OCI-LY3 (cell line): ENCODE measurements at regions not wholly inside any gene's neighbourhood (a gene's known extent, or its start where the extent isn't known, plus 50 kb on each side); places are given as distances from the start of the nearest gene placed in this dataset.

Experiments used
- H2AFZ ChIP-seq: fragments of 200-600, 300-600 bp; shearing (Covaris generic); 2 replicates; pipeline ENCODE4 v1.6.0; 2014; ENCODE audit warnings: antibody characterized with exemption, low read depth, low read length
- H3K27ac ChIP-seq: fragments of 200-600, 300-600 bp; sonication (generic); 2 replicates; pipeline ENCODE4 v1.5.1; 2014; ENCODE audit warnings: mild to moderate bottlenecking, low read length, moderate library complexity, mixed read lengths
- H3K27me3 ChIP-seq: fragments of 200-600, 300-600 bp; sonication (generic); 2 replicates; pipeline ENCODE4 v1.6.1; 2014; ENCODE audit warnings: low read depth, low read length, mixed read lengths
- H3K36me3 ChIP-seq: fragments of 200-600, 300-600 bp; sonication (generic); replicated peaks from 2 replicates; pipeline ENCODE3; 2014; ENCODE audit warnings: low read depth, low read length, mixed read lengths
- H3K4me1 ChIP-seq: fragments of 300-600, 200-600 bp; sonication (generic); 2 replicates; pipeline ENCODE4 v1.6.1; 2014; ENCODE audit warnings: low read length, mixed read lengths
- H3K4me2 ChIP-seq: fragments of 200-600, 300-600 bp; sonication (generic); 2 replicates; pipeline ENCODE4 v1.6.1; 2014; ENCODE audit warnings: low read length, mixed read lengths
- H3K4me3 ChIP-seq: fragments of 300-600, 200-600 bp; sonication (generic); 2 replicates; pipeline ENCODE4 v1.5.1; 2014; ENCODE audit warnings: antibody characterized with exemption, mild to moderate bottlenecking, low read length, moderate library complexity
- H3K79me2 ChIP-seq: fragments of 300-600, 200-600 bp; shearing (Covaris generic); 2 replicates; pipeline ENCODE4 v1.6.1; 2014; ENCODE audit warnings: mild to moderate bottlenecking, low read length, mixed read lengths
- H3K9ac ChIP-seq: fragments of 300-600, 200-600 bp; shearing (Covaris generic); 2 replicates; pipeline ENCODE4 v1.6.0; 2014; ENCODE audit warnings: mild to moderate bottlenecking, low read length, moderate library complexity
- H3K9me3 ChIP-seq: fragments of 200-600, 300-600 bp; shearing (Covaris generic); 2 replicates; pipeline ENCODE4 v1.6.1; 2014; ENCODE audit warnings: low read length, mixed read lengths; ENCODE audit not compliant: insufficient read depth
- H4K20me1 ChIP-seq: fragments of 200-600, 300-600 bp; sonication (generic); 2 replicates; pipeline ENCODE4 v1.6.1; 2016; ENCODE audit warnings: low read length, mixed read lengths; ENCODE audit not compliant: insufficient read depth
- CTCF ChIP-seq: fragments of 200-600, 300-600 bp; sonication (generic); IDR thresholded peaks from 2 replicates; pipeline ENCODE4 v1.5.1; 2014; ENCODE audit warnings: antibody characterized with exemption, low read length, low read depth
- EZH2phosphoT487 ChIP-seq: fragments of 200-600 bp; shearing (Covaris generic); IDR thresholded peaks from 2 replicates; pipeline ENCODE4 v1.6.1; 2018; ENCODE audit warnings: antibody characterized with exemption, mixed run types, low read depth

GRCh38 chr6:159444056-159444760 lies 248.8 kb downstream of the SOD2 start:
- Histone ChIP-seq H3K27ac (no peak overlapping the region), H3K9ac (no peak overlapping the region), H3K4me3 (no peak overlapping the region), H3K36me3 (no peaks in the 10 kb centered on the region), H3K79me2 (no peaks in the 10 kb centered on the region), H2AFZ (no peak overlapping the region), H4K20me1 (no peaks in the 10 kb centered on the region), H3K9me3 (no peaks in the 10 kb centered on the region), H3K27me3 (peaks cover 20% of the 10 kb centered on the region), H3K4me1 (no peaks in the 10 kb centered on the region), H3K4me2 (no peak overlapping the region)
- TF ChIP-seq EZH2phosphoT487 = no peak
- no peak for TF ChIP-seq CTCF

- Histone ChIP-seq H3K4me2 (no peak overlapping the region), H3K4me1 (no peaks in the 10 kb centered on the region), H3K9me3 (no peaks in the 10 kb centered on the region), H3K36me3 (no peaks in the 10 kb centered on the region), H3K4me3 (no peak overlapping the region), H3K9ac (no peak overlapping the region), H3K79me2 (no peaks in the 10 kb centered on the region), H3K27me3 (peaks cover 23% of the 10 kb centered on the region), H4K20me1 (no peaks in the 10 kb centered on the region), H3K27ac (no peak overlapping the region), H2AFZ (no peak overlapping the region)
- TF ChIP-seq EZH2phosphoT487 = no peak
- no peak for TF ChIP-seq CTCF
These were observed 249.6 kb downstream of the SOD2 start for GRCh38 chr6:159443417-159443920.

GRCh38 chr6:159441704-159441981 lies 251.4 kb downstream of the SOD2 start:
- H3K4me3 ChIP-seq = no peak overlapping the region
- H3K36me3 ChIP-seq = no peaks in the 10 kb centered on the region
- no peak overlapping the region for H3K9ac ChIP-seq
- H4K20me1 ChIP-seq = no peaks in the 10 kb centered on the region
- no peak overlapping the region for H3K4me2 ChIP-seq
- no peaks in the 10 kb centered on the region for H3K4me1 ChIP-seq
- H3K27me3 ChIP-seq = peaks cover 29% of the 10 kb centered on the region
- TF ChIP-seq EZH2phosphoT487 (no peak), CTCF (no peak)
- no peak overlapping the region for H2AFZ ChIP-seq
- H3K27ac ChIP-seq = no peak overlapping the region
- H3K9me3 ChIP-seq = no peaks in the 10 kb centered on the region
- no peaks in the 10 kb centered on the region for H3K79me2 ChIP-seq

GRCh38 chr6:159440911-159441703 lies 251.9 kb downstream of the SOD2 start:
- Histone ChIP-seq H3K4me3 (no peak overlapping the region), H3K79me2 (no peaks in the 10 kb centered on the region), H3K9me3 (no peaks in the 10 kb centered on the region), H3K27ac (no peak overlapping the region), H3K4me2 (no peak overlapping the region), H3K36me3 (no peaks in the 10 kb centered on the region), H3K27me3 (peaks cover 29% of the 10 kb centered on the region), H3K4me1 (no peaks in the 10 kb centered on the region), H4K20me1 (no peaks in the 10 kb centered on the region), H2AFZ (no peak overlapping the region), H3K9ac (no peak overlapping the region)
- TF ChIP-seq CTCF = no peak
